Stimulated activated effector memory CD8-positive, alpha-beta T cell treated with anti-CD3 and anti-CD28 coated beads, Interleukin-12 subunit alpha, Interleukin-12 subunit beta, amount 100 ng/mL, for 72 hours (primary cell): ENCODE measurements at regions not wholly inside any gene's neighbourhood (a gene's known extent, or its start where the extent isn't known, plus 50 kb on each side); places are given as distances from the start of the nearest gene placed in this dataset.

Experiments
- ATAC-seq: fragments of 150-1000 bp; cut with Tn5 transposase; 2 replicates; pipeline ENCODE4 v1.10.0; 2021
- DNase-seq, 2 donors: peaks; one replicate each; pipeline ENCODE4 v3.0.0; 2021 to 2022; ENCODE audit warnings: low spot score in 2 of 2
- H3K27ac Mint-ChIP-seq: one replicate; pipeline ENCODE4 v1.8.0; 2022; ENCODE audit warnings: mild to moderate bottlenecking, mixed read lengths
- H3K36me3 Mint-ChIP-seq: one replicate; pipeline ENCODE4 v1.8.0; 2022; ENCODE audit warnings: mild to moderate bottlenecking, mixed read lengths
- H3K4me1 Mint-ChIP-seq: one replicate; pipeline ENCODE4 v1.8.0; 2022; ENCODE audit warnings: mixed read lengths
- H3K4me3 Mint-ChIP-seq: one replicate; pipeline ENCODE4 v1.8.0; 2022; ENCODE audit warnings: mild to moderate bottlenecking, mixed read lengths
- H3K9me3 Mint-ChIP-seq: one replicate; pipeline ENCODE4 v1.8.0; 2022; ENCODE audit warnings: mixed read lengths

DNA sequence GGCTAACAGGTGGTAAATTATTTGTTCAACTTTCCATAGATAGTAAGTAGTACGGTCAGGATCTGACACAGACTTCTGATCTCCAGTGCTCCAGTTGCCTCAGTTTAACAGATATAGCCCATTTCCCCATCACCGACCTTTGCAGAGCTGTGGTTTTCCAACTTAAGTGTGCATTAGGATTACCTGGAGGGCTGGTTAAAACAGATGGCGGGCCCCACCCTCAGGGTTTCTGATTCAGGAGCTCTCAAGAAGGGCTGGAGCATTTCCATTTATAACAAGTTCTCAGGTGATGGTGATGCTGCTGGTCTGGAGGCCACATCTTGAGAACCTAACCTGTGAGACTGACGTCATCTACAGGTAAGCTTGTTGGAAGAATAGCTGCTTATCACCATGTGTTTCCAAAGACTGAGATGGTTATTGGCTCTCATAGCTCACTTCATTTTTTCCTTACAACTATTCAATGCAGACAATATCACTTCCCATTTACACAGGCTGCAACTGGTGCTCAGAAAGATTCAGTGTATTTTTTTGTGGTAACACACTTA is 360.1 kb upstream of the CHD6 start:
- no peak for DNase-seq
- Mint-ChIP-seq H3K4me1 (no peaks in the 10 kb centered on the region), H3K27ac (no peak overlapping the region), H3K4me3 (no peak overlapping the region), H3K9me3 (peaks cover 6% of the 10 kb centered on the region), H3K36me3 (no peaks in the 10 kb centered on the region)
- ATAC-seq = no peak

DNA sequence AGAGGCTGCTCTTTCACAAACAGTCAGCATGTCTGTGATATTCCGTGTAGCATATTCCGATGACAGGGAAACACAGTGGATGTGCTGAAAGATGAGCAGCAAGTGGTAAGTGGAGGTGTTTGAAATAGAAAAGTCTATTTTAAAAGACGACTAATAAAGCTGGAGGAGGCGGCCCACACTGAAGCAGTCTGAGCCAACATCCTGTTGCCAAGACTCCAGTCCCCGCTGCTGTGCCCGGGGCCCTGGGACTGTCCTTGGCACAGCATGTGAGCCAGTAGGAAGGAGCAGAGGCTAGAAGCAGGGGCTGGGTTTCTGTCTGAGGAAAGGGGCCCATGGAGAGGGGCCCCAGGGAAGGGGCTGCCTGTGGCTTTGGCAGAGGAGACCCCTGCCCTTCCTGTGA is 351.5 kb upstream of the CHD6 start:
- Mint-ChIP-seq H3K4me3 (no peak overlapping the region), H3K4me1 (no peaks in the 10 kb centered on the region), H3K27ac (no peak overlapping the region), H3K36me3 (no peaks in the 10 kb centered on the region), H3K9me3 (no peaks in the 10 kb centered on the region)
- ATAC-seq (no peak), DNase-seq (no peak)

DNA sequence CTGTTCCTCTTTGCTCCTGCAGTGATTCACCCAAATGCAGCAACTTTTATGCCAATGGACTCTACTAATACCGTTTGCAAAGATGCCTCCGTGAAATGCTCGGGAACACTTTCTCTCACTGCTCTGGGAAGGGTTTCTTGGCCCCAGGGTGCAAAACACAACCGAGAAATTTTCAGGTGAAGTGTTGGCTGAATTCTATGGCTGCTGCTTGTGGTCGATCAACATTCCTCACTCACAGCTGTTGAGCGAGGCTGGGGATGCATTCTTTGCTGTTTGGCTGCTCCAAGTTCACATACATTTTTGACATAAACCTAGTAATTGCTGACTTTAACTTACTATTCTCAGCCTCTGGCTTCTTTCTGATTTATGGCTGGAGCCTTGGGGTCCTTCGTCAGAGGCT is 342.0 kb upstream of the CHD6 start:
- H3K9me3 Mint-ChIP-seq = no peaks in the 10 kb centered on the region
- ATAC-seq = no peak
- H3K4me1 Mint-ChIP-seq = no peaks in the 10 kb centered on the region
- DNase-seq = no peak
- no peaks in the 10 kb centered on the region for H3K36me3 Mint-ChIP-seq
- H3K27ac Mint-ChIP-seq = no peak overlapping the region
- no peak overlapping the region for H3K4me3 Mint-ChIP-seq

DNA sequence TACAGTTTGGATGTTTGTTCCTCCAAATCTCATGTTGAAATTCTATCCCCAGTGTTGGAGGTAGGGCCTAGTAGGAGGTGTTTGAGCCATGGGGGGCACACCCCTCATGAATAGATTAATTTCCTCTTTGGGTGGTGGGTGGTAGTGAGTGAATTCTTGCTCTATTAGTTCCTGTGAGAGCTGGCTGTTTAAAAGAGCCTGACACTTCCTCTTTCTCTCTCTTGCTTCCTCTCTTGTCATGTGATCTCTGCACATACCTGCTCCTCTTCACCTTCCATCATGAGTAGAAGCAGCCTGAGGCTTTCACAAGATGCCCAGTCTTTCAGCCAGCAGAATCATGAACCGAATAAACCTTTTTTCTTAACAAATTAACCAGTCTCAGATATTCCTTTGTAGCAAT is 340.2 kb upstream of the CHD6 start:
- no peaks in the 10 kb centered on the region for H3K36me3 Mint-ChIP-seq
- H3K4me1 Mint-ChIP-seq = no peaks in the 10 kb centered on the region
- no peaks in the 10 kb centered on the region for H3K9me3 Mint-ChIP-seq
- ATAC-seq (no peak), DNase-seq (no peak)
- H3K4me3 Mint-ChIP-seq = no peak overlapping the region
- H3K27ac Mint-ChIP-seq = no peak overlapping the region

DNA sequence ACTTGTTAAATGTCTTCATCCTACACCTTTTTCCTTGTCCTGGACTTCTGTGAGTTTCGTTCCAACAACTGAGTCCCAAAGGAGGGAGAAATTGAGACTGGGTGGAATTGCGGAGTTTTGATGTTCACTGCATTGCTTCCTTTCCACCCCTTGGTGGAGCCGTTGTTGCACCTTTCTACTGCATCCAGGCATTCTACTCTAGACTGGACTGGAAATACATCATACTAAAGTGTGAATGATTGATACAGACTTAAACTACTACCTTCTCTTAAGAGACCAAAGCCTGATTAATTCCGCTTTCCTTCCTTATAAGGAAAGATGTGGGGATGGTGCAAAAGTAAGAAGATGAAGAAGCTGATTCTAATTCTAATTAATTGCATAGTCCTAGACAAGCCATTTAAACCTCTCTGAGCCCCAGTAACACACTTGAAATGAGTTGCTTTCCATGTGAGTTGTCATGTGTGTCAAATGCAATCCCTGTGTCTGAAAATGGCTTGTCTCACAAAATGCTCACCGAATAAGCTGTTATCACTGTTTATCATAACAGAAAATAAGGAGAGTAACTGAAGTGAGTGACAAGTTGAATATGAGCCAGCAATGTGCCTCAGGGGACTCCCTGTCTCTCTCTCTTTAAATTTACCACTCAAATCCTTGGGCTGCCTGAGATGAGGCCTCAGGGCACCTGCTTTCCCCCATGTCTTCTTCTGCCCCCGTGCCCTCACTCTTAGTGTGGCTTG is 338.3 kb upstream of the CHD6 start:
- Mint-ChIP-seq H3K27ac (no peak overlapping the region), H3K9me3 (no peaks in the 10 kb centered on the region), H3K4me3 (no peak overlapping the region), H3K4me1 (no peaks in the 10 kb centered on the region), H3K36me3 (no peaks in the 10 kb centered on the region)
- ATAC-seq (no peak), DNase-seq (no peak)

DNA sequence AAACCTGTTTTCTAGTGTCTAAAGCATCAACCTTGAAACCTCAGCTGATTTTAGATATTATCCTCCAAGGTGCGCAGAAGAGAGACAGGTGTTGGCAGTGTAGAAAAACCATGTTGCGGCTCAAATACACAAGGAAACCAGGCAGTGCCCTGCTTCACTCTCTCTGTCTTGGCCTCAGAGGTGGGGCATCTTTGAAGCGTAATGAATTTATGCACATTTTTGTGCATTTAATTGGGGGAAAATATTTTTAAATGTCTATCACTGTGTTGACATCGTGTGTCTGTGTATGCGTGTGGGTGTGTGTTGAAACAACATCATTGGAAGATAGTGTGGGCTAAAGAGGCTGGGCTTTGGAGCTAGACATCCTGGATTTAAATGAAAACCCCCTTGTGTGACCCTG is 334.0 kb upstream of the CHD6 start:
- no peak overlapping the region for H3K27ac Mint-ChIP-seq
- ATAC-seq = no peak
- no peaks in the 10 kb centered on the region for H3K36me3 Mint-ChIP-seq
- peaks cover 7% of the 10 kb centered on the region for H3K9me3 Mint-ChIP-seq
- no peak for DNase-seq
- H3K4me3 Mint-ChIP-seq = no peak overlapping the region
- no peaks in the 10 kb centered on the region for H3K4me1 Mint-ChIP-seq

DNA sequence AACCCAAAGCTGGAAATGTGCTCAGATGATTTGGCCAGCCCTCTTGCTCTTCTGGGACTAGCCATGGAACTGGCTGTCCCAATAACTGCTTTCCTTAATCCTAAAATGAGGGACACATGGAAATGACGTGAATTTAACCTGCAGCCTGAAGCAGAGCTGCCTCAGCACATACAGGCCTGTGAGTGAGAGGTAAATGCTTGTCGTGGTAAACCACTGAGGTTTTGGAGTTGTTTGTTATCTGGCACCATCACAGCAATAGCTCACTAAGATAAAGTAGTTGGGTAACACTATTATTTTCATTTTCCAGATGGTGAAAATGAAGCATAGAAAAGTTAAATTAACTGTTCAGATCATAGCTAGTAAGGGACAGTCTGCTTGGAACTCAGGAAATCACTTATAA is 333.4 kb upstream of the CHD6 start:
- no peak overlapping the region for H3K4me3 Mint-ChIP-seq
- peaks cover 7% of the 10 kb centered on the region for H3K9me3 Mint-ChIP-seq
- no peak for DNase-seq

DNA sequence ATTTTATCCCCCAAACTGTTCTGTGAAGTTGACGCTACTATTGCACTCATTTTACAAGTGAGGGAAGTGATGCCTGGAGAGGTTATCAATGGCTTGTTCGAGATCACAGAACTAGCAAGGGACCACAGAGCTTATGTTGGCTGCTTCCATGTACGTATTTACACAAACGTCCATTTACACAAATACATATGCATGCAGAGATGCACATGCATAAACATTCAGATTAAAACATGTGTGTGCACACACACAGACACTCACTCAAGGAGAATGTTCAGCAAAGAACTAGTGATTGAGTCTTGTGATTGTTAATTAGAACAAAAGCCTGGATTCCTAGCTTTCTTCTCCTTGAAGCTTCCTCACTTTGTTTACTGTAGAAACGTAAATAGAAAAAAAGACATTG is 321.5 kb upstream of the CHD6 start:
- Mint-ChIP-seq H3K9me3 (no peaks in the 10 kb centered on the region), H3K4me1 (no peaks in the 10 kb centered on the region), H3K27ac (no peak overlapping the region), H3K36me3 (no peaks in the 10 kb centered on the region), H3K4me3 (no peak overlapping the region)
- ATAC-seq (no peak), DNase-seq (no peak)

More for the DNA sequence above, 333.4 kb upstream of the CHD6 start:
- Mint-ChIP-seq H3K4me1 (no peaks in the 10 kb centered on the region), H3K27ac (no peak overlapping the region), H3K36me3 (no peaks in the 10 kb centered on the region)
- ATAC-seq = no peak

DNA sequence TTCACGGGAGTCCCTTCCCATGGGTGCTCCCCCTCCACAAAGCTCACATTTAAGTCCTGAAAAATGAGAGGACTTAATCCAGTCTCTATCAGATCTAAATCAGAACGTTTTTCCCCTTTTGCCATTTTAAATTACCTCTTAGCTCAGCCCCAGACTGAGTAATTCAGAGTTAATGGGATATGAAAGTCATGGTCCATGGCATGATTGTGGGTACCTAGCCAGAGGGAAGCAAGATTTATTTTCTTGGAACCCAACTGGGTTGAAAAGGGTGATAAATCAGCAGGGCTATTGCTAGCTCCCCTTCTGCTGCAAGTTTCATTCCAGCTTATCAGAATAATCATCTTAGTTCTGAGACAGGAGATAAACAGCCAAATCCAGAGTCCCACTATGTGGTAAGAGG is 320.2 kb upstream of the CHD6 start:
- Mint-ChIP-seq H3K36me3 (no peaks in the 10 kb centered on the region), H3K9me3 (no peaks in the 10 kb centered on the region), H3K4me3 (no peak overlapping the region), H3K4me1 (no peaks in the 10 kb centered on the region), H3K27ac (no peak overlapping the region)
- DNase-seq = no peak
- no peak for ATAC-seq

DNA sequence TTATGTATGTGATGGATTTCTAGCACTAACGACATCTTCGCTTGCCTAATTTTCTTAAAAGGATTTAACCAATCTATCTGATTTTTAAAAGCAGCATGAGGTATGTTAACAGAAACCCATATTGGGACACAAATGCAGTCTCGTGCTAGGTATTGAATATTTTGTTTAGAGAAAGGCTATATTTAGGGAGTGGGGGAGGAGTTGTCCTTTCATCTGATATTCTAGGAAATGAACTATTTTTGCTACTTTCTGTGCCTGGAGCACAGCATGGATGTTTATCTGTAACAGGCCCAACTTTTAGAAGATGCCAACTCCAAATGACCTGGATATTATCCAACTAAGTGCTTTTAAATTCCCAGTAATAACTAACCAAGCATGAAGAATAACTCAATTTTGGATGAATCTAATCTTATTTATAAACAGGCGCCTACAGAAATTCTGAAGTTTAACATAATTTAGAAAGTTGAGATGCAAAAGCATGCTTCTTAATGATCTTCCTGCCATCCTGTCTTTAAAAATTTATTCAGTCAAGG is 317.1 kb upstream of the CHD6 start:
- Mint-ChIP-seq H3K4me3 (no peak overlapping the region), H3K9me3 (peaks cover 6% of the 10 kb centered on the region), H3K27ac (no peak overlapping the region), H3K4me1 (no peaks in the 10 kb centered on the region), H3K36me3 (no peaks in the 10 kb centered on the region)
- ATAC-seq (no peak), DNase-seq (no peak)

DNA sequence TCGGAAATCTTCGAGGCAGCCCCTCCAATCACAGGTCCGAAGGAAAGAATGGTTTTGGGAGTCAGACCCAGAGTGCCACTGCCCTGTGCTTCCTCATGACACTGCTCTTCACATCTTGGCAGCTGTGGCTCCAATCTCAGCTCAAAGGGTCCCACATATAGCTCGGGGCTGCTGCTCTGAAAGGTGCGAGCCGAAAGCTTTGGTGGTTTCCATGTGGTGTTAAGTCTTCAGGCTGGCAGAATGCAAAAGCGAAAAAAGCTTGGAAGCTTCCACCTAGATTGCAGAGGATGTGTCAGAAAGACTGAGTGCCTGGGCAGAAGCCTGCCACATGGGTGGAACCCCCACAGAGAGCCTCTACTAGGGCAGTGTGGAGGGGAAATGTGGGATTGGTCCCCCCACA is 314.3 kb upstream of the CHD6 start:
- H3K4me1 Mint-ChIP-seq = no peaks in the 10 kb centered on the region
- H3K9me3 Mint-ChIP-seq = peaks cover 8% of the 10 kb centered on the region
- ATAC-seq = no peak
- H3K27ac Mint-ChIP-seq = no peak overlapping the region
- no peaks in the 10 kb centered on the region for H3K36me3 Mint-ChIP-seq
- DNase-seq = no peak
- no peak overlapping the region for H3K4me3 Mint-ChIP-seq

DNA sequence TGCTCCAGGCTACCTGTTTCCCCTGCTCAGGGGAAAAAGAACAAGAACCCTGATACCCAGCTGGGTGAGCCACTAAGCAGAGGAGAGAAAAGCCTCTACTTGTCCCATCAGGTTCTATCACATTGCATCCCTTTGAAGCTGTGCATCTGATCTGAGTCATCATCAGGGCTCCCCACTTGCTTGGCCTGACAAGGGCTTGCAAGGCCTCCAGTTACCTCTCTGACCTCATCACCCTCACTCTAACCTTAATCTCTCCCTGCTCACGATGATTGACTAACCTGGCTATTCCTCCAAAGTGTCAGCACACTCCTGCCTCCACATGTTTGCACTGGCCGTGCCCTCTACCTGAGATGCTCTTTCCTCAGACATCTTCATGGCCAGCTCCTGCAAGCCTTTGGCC is 309.5 kb upstream of the CHD6 start:
- peaks cover 8% of the 10 kb centered on the region for H3K9me3 Mint-ChIP-seq
- no peak for ATAC-seq
- no peak for DNase-seq

DNA sequence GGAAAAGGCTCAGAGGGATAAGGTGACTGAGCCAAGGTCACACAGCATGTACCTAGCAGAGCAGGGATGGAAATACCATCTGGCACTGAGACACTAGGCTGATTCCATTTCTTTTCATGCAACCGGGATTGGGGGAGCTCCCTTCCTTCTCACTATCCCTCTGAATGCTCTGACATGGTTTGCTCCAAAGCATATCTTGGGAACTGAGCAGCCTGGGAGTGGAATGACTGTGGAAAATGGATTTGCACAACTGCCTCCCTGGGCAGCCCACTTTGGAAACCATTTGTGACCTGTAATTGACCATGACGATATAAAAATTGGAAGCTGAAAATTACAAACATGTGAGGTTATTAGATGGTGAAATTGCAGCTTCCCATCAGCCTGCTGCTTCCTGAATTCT is 309.0 kb upstream of the CHD6 start:
- Mint-ChIP-seq H3K4me1 (no peaks in the 10 kb centered on the region), H3K36me3 (no peaks in the 10 kb centered on the region)

More for the DNA sequence above, 309.5 kb upstream of the CHD6 start:
- Mint-ChIP-seq H3K27ac (no peak overlapping the region), H3K4me1 (no peaks in the 10 kb centered on the region), H3K36me3 (no peaks in the 10 kb centered on the region), H3K4me3 (no peak overlapping the region)

DNA sequence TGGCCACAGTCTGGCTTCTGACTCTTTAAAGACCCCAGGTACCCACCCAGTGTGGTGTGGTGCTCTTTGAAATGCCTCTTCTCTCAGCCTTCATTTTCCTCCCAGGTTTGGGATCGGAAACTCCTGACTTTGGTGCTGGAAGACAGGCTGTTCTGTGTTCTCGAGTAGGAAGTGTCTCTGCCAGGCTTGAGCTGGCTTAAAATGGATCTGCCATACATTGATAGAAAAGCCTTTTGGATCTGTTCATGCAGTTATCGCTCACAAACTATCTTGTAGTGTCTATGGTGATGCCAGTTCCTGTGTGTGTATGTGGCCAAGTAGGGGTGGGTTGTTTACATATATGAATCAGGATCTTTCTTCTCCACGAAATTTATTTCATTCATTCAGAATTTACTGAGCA is 307.3 kb upstream of the CHD6 start:
- no peak overlapping the region for H3K27ac Mint-ChIP-seq
- no peaks in the 10 kb centered on the region for H3K4me1 Mint-ChIP-seq
- DNase-seq (no peak), ATAC-seq (no peak)
- peaks cover 2% of the 10 kb centered on the region for H3K9me3 Mint-ChIP-seq
- no peak overlapping the region for H3K4me3 Mint-ChIP-seq
- H3K36me3 Mint-ChIP-seq = no peaks in the 10 kb centered on the region

More for the DNA sequence above, 309.0 kb upstream of the CHD6 start:
- H3K27ac Mint-ChIP-seq = no peak overlapping the region
- H3K9me3 Mint-ChIP-seq = peaks cover 8% of the 10 kb centered on the region
- ATAC-seq (no peak), DNase-seq (no peak)
- no peak overlapping the region for H3K4me3 Mint-ChIP-seq

DNA sequence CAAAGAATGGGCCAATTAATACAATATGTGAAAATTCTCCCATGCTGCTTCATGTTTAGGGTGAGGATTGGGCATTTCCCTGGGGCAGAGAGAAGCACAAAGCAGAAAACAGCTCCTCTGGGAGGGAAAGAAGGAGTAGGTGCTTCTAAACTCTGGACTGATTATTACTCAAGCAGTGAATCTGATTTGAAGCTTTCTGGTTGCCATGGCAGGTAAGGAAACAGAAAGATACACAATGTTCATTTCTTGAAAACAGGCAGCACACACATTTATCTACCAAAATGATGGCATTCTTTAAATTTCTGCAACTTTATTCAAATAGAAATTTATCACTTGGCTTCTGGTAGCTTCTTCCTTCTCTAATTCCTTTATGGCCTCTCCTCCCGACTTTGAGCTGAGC is 305.4 kb upstream of the CHD6 start:
- no peak overlapping the region for H3K4me3 Mint-ChIP-seq
- no peak for ATAC-seq
- H3K4me1 Mint-ChIP-seq = no peaks in the 10 kb centered on the region
- no peaks in the 10 kb centered on the region for H3K9me3 Mint-ChIP-seq
- DNase-seq = no peak
- no peak overlapping the region for H3K27ac Mint-ChIP-seq
- no peaks in the 10 kb centered on the region for H3K36me3 Mint-ChIP-seq

DNA sequence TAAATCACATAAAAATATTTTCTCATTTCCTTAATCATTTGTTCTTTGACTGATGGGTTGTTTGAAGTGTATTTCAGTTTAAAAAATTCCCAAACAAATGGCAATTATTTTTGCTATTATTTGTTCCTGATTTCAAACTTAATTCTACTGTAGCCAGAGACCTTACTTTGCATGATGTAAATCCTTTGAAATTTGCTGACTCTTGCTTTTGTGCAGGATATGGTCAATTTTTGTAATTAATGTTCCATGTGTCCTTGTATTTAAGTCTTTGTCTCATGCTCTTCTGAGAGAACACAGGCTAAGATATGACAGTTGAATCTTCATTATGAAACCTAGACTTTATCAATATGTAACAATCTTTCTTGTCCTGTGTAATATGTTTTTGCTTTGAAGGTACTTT is 295.0 kb upstream of the CHD6 start:
- Mint-ChIP-seq H3K9me3 (peaks cover 11% of the 10 kb centered on the region), H3K27ac (no peak overlapping the region), H3K4me1 (no peaks in the 10 kb centered on the region), H3K4me3 (no peak overlapping the region), H3K36me3 (no peaks in the 10 kb centered on the region)
- no peak for ATAC-seq
- DNase-seq = no peak
